ENCODE measurements at regions not wholly inside any gene's neighbourhood (a gene's known extent, or its start where the extent isn't known, plus 50 kb on each side); places are given as distances from the start of the nearest gene placed in this dataset.

DNA sequence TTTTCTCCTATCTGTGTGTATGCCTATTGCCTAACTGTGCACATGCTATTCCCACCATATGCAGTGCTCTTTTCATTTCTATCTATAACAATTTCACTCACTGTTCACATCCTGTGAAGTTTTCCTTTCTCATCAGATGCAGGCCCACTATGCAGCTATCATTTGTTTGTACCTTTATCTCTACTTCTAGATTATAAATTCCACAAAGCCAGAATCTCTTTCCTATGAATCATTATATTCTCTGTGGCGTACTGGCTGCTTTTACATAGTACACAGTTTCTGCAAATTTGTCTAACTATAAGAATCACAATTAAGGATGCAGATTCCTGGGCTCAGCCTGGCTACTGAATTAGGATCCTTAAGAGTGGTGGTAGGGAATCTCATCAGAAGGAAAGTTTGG is 600.8 kb upstream of the ARRDC3 start:
- TF ChIP-seq, protein P1, sequence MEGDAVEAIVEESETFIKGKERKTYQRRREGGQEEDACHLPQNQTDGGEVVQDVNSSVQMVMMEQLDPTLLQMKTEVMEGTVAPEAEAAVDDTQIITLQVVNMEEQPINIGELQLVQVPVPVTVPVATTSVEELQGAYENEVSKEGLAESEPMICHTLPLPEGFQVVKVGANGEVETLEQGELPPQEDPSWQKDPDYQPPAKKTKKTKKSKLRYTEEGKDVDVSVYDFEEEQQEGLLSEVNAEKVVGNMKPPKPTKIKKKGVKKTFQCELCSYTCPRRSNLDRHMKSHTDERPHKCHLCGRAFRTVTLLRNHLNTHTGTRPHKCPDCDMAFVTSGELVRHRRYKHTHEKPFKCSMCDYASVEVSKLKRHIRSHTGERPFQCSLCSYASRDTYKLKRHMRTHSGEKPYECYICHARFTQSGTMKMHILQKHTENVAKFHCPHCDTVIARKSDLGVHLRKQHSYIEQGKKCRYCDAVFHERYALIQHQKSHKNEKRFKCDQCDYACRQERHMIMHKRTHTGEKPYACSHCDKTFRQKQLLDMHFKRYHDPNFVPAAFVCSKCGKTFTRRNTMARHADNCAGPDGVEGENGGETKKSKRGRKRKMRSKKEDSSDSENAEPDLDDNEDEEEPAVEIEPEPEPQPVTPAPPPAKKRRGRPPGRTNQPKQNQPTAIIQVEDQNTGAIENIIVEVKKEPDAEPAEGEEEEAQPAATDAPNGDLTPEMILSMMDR (IDR thresholded peaks at IDR 0.05; ENCODE audit: insufficient read depth, low read length) = no peak
- TF ChIP-seq GABPA (IDR thresholded peaks at IDR 0.05; ENCODE audit: low read depth) (no peak), POLR2AphosphoS5 (IDR thresholded peaks at IDR 0.05; ENCODE audit: low read depth) (no peak), REST (IDR thresholded peaks at IDR 0.05; ENCODE audit: insufficient replicate concordance, low read depth) (no peak)

All from HL-60 (cell line).